ENCODE measurements at regions not wholly inside any gene's neighbourhood (a gene's known extent, or its start where the extent isn't known, plus 50 kb on each side); places are given as distances from the start of the nearest gene placed in this dataset.
"Not testable (repeated sequence)": the region's sequence is repeated elsewhere in the genome, so short reads cannot be mapped to it uniquely, and the experiment has no call there.

DNA sequence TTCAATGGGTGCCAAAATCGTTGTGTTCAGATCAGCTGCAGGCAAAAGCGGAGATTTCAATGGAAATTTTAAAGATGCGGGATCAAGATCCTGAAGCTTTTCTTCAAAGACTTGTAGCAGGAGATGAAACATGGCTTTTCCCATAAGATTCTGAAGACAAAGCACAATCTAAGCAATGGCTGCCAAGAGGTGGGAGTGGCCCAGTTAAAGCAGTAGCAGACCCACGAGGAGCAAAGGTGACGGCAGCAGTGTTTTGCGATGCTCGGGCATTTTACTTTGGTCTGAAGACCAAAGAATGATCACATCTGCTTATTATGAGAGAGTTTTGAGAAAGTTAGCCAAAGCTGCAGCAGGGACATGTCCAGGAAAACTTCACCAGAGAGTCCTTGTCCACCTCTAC is 222.9 kb downstream of the DSC3 start:
- DNase-seq = no peak

DNA sequence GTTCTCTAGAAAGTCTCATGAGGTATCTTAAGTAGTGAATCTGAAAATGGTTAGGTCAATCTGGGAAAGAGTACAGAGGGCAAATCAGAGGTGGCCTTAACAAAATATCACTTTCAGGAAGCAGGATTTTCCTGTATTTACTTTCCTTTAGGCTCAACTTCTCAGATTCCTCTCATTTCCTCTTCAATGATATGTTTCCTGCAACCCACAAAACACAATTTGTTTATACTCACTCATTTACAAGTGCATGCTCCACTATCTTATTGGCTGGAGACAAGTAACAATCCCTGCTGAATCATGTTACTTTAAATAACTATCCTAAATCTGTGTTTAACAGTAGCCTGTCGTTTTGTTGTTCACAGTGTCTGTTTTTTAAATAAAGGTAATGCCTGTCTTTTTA is 228.1 kb downstream of the DSC3 start:
- no peak for DNase-seq

DNA sequence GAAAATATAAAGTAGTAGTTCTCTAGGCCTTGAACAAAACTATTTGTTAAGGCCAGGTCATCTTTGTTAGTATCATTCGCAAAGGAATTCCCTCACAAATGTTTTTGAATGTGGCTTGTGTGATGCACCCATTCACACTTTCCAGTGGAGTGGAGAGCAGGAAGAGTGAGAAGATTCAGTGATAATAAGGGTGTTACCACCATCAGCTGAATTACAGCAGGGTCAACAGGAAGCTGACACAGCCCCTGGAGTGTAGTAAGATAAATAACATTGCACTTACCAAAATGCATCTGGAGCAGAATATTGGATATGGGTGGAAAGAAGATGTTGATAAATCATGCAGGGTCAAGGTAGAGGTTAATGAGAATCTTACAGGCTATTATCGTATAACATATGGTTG is 231.0 kb downstream of the DSC3 start:
- DNase-seq = no peak

DNA sequence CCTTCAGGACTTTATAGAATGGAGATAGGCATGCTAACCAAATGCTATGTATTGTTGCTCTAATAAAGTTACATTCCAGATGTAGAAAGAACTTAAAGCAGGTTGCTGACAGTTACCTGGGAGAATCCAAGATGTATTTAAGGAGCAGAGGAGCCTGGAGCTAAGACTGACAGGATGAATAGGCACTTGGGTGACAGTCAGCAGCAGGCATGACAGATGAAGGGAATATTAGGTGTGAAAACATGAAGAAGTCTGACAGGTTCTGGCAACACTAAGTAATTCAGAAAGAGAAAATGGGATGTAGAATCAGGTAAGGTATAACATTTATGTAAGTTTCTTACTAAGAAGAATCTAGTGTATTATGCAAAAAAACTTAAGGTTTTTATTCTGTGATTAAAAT is 232.0 kb downstream of the DSC3 start:
- DNase-seq = no peak

DNA sequence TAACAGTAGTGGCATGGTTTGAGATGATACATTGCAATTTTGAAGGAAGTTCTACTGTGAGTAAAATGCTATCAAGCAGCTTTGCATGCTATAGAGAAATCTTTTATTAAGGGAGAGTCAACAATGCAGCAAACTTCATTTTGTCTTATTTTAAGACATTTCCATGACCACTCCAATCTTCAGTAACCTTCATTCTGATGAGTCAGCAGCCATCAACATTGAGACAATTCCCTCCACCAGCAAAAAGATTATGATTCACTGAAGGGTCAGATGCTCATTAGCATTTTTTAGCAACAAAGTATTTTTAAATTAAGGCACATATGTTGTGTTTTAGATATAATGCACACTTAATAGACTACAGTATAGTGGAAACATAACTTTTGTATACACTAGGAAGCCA is 235.7 kb downstream of the DSC3 start:
- no peak for DNase-seq

DNA sequence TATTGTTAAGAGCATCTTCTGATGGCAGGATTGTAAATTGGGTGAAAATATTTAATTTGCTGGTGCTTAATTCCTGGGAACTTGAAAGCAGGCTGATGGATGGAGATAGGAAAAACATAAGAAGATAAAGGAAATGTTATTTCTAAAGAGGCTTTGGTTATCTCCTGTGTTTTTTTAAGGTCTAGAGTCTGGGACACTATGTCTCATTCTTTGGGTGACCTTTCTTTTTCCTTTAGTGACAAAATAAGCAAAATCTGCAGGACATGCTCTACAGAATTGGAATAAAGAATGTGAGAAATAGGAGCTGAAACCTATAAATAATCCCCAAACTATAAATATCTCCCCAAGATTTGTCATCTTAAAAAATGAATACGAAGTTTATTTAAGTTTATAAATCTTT is 241.7 kb downstream of the DSC3 start:
- no peak for DNase-seq

GRCh38 chr18:30792051-30792450 is 250.5 kb downstream of the DSC3 start:
- no peak for DNase-seq

- DNase-seq = not testable (repeated sequence)
These were observed 254.0 kb downstream of the DSC3 start for GRCh38 chr18:30788411-30788991.

GRCh38 chr18:30787410-30787809 is 255.1 kb downstream of the DSC3 start:
- no peak for DNase-seq

GRCh38 chr18:30781601-30782000 is 260.9 kb downstream of the DSC3 start:
- DNase-seq = no peak

DNA sequence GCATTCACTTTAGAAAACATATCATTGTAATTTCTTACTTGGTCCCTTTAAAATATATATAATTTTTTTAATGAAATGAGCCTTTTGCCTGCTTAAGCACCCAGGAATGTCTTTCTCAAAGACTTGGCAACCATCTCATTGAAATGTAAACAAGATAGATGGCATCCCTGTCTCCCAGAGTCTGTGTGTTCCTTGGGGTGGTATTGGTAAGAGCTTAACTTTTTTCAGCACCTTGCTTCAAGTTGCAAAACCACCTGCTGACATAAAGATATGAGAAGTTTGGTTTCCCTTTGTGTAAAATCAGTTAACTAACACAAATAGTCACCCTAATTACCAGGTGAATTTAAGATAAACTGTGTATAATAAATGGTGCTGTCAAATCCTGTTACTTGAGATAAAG is 266.9 kb downstream of the DSC3 start:
- DNase-seq = no peak

- not testable (repeated sequence) for DNase-seq
These were observed 270.4 kb downstream of the DSC3 start for GRCh38 chr18:30772170-30772569.

DNA sequence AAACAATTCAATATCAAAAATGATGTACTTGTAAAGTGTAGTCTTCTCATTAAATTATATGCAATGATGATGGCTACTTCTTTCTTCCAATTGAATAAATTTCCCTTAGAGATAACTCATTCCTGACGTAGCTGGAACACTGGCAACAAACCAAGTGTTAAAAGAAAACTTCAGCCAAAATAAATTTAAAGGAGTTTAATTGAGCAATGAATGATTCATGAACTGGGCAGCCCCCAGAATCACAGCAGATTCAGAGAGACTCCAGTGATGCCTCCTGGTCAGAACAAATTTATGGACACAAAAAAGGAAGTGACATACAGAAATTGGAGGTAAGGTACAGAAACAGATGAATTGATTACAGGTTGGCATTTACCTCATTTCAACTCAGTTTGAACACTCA is 276.5 kb downstream of the DSC3 start:
- DNase-seq = no peak

DNA sequence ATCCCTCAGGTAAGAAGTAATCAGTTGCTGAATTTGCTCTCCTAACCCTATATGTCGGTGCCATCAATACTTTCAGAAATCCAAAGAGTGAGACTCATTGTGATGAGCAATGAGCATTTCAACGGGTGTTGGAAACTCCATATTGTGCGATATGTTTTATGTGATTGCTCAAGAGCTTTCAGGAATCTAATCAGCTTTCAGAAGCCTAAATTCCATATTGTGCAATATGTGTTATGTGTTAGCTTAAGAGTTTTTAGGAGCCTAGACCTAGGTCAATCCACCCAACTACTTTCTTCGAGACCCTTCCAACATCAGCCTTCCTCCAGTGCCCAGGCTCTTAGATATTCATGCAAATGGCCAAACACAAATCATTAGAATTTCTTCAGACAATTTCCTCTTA is 277.3 kb downstream of the DSC3 start:
- no peak for DNase-seq

DNA sequence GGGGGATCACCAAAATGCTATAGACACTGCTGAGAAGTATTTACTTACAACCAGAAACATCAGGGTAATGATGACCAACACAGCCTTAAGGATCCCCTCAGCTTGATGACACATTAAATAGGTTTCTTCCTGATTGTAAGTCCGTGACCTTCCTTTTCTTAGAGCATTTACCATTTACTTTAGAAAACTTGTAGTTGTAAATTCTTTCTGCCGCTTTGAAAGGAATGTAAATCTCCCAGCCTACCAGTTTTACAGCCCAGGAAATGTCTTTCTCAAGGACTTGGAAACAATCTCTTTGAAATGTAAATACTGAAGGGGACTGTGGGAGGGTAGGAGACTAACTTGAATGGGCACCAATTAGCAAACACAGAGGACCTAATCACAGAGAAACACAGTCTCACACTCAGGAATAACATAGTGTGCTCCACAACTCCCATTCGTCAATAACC is 278.6 kb downstream of the DSC3 start:
- DNase-seq = peak; percentile 98

GRCh38 chr18:30754846-30755245 is 287.7 kb downstream of the DSC3 start:
- DNase-seq = no peak

DNA sequence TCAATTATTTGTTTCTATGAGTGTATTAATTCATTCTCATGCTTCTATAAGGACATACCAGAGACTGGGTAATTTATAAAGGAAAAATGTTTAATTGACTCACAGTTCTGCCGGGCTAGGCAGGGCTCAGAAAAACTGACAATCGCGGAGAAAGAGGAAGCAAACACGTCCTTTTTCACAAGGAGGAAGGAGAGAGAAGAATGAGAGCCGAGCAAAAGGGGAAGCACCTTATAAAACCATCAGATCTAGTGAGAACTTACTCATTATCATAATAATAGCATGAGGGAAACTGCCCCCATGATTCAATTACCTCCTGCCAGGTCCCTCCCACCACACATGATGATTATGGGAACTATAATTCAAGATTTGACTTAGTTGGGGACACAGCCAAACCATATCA is 294.0 kb downstream of the DSC3 start:
- no peak for DNase-seq

DNA sequence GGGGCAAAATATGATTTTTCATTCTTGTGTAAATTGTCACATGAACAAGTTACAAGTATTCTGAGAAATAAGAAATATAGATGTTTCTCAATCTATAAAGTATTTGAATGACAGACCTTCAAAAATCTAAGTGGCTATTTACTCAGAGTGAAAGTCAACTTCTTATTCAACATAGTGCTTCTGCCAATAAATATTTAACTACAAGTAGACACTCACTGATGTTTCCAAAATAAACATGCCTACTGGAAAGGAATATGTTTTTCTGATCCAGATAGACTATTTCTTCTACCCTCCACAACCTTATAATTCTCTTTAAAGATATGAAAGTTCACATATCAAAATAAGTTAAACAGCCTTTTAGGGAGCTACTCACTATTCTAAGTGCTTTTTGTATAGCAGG is 296.3 kb downstream of the DSC3 start:
- DNase-seq = peak; percentile 59

GRCh38 chr18:30743033-30743432 is 299.5 kb downstream of the DSC3 start:
- DNase-seq = no peak

GRCh38 chr18:30730915-30731314 is 311.6 kb downstream of the DSC3 start:
- DNase-seq = no peak

GRCh38 chr18:30727849-30728248 is 314.7 kb downstream of the DSC3 start:
- DNase-seq = peak; percentile 69

GRCh38 chr18:30713299-30713698 is 329.2 kb downstream of the DSC3 start:
- no peak for DNase-seq

DNA sequence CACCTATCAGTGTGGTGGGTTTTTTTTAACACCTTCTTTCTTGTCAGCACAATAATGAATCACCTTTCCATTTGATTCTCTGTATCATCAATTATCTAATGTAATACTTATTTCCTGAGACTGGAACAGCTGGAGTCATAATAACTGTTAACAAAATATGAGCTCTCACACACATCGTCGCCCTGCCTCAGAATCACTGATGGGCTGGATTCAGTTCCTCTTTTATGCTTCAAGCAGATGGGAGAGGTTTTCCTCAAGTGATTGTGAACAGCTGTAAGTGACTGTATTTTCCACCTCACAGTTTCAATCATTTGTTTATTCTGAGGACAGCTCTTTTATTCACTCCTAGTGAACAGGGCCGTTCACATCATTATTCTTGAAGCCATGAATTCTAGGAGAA is 330.2 kb downstream of the DSC3 start:
- DNase-seq = peak; percentile 28

GRCh38 chr18:30709595-30709994 is 332.9 kb downstream of the DSC3 start:
- no peak for DNase-seq

- no peak for DNase-seq
These were observed 336.6 kb downstream of the DSC3 start for GRCh38 chr18:30705943-30706342.

GRCh38 chr18:30698571-30698970 is 344.0 kb downstream of the DSC3 start:
- DNase-seq = no peak
